HG03135 (cell line): ENCODE measurements at regions not wholly inside any gene's neighbourhood (a gene's known extent, or its start where the extent isn't known, plus 50 kb on each side); places are given as distances from the start of the nearest gene placed in this dataset.
"Not testable (repeated sequence)": the region's sequence is repeated elsewhere in the genome, so short reads cannot be mapped to it uniquely, and the experiment has no call there.

Experiments
- ATAC-seq: cut with Tn5 transposase; IDR thresholded peaks from one replicate; pipeline ENCODE4 v1.9.1; 2021; ENCODE audit warnings: mild to moderate bottlenecking, moderate library complexity; ENCODE audit not compliant: unreplicated experiment

DNA sequence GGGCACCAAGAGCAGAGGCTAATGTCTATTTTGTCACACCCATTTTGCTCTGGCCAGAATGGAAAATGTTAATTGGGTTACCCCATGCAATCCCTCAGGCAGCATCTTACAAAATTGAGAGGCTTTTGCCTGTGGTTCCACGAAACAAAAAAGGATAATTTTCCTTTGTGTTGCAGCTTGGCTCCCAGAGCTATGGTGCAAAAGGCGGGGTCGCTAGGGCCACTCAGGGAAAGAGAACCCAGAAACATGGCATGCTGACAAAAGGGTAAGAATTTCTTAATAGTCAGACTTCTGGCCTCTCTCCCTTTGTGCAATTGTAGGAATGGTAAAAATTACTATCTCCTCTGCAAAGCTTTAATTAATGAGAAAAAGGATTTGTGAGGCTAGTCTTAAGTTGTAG, 119.6 kb upstream of the BANK1 start:
- ATAC-seq: no peak

DNA sequence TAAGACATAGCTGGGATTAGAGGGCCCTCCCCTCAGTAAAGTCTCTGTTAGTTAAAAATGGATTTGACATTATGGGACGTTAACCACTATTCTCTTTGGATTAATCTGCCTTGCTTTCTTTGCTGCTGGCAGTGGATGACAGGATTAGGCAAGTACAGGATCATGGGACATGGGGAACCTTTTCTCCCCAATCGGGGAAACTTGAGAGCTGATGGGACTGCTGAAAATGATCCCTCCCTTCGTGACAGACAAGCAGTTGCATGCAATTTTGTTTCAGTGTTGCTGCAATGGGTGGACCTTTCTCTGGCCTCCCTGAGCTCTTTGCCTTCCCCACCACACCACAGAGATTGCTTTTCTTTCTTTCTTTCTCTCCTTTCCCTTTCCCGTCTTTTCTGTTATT, 120.2 kb upstream of the BANK1 start:
- no peak for ATAC-seq

DNA sequence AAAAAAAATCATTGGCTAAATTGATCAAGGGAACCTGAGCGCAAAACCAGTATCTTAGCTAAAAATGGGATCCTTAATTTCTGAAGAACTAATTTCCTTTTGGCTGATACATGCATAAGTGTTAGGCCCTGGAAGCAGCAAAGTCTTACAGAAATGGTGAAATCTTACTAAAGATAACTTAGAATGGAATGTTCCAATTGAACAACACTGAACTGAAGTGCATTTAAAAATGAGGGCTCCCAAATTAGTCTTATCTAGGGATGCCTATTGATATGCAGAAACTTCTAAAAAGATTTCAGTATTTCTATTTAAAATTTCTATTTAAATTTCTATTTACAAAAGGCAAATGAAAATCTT, 120.7 kb upstream of the BANK1 start:
- no peak for ATAC-seq

DNA sequence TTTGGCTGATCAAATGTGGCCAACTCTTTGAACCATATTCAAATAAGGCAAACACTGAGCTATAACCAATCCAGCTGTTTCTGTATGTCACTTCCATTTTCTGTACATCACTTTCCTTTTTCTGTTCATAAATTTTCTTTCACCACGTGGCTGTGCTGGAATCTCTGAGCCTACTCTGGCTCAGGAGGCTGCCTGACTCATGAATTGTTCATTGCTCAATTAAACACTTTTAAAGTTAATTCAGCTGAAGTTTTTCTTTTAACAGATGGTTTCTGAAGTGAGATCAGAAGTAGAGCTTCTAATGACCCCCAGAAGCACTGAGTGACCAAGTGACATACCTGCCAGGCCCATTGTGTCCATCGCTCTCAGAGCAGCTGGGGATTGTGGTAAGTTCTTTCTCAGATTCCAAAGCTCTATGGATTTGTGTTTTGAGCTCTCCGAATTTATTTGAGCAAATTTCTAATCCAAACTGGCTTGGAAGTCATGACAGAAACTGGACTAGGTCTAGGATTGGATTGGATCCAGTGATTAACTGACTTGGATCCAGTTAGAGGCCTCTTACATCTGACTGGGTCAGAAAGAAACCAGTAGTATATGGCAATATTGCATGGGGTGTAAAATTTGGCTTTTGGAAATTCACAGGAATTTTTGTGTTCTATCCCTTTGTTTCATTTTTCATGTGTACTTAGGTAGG, 121.2 kb upstream of the BANK1 start:
- ATAC-seq: no peak

DNA sequence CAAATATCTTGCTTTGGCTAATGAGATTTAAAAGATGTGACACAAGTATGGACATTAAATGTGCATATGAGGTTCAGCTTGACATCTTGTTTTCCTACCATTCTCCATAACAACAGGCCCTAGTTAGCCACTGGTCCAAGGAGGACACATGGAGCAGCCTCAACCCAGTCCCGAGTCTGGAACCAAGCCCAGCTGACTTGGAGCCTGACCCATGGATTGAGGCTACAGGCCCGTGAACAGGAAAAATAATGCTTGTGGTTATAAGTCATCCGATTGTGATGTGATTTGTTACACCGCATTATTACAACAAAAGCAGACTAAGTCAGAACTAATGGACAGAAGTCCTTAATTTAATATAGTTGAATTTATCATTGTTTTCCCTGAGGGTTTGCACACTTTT, 123.2 kb upstream of the BANK1 start:
- no peak for ATAC-seq

DNA sequence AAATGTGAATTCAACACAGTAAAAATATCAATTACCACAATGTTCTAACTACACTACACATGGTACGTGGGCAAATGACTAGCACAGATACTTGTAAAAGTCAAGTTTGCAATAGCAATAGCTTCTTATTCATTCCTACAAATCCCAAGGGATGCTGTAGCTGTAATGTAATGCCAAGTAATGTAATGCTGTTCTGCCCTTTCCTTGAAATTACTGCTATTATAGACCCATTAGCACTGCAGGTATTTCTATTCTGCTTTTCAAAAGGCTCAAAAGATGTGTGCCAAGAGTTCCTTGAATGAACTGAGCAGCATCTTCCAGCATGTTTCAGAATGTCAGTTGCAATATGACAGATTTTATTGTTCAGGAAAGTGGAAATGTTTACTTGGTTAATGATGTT, 129.9 kb upstream of the BANK1 start:
- no peak for ATAC-seq

DNA sequence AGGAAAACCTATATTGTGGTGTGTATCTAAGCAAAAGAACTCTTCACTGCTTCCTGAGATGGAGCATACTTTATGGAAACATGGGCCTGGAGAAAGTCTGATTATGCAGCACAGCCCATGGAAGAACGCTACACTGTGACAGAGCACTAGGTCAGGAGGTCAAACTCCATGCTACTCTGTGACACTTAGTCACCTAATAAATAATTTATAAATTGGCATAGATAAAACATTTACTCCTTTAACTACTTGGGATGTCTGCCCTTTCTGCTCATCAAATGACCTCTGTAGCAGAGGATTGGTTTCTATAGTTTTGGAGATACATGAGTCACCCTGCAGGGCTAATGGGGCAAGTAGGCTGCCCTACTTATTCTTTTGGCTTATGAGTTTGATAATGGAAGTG, 134.7 kb upstream of the BANK1 start:
- ATAC-seq: no peak

DNA sequence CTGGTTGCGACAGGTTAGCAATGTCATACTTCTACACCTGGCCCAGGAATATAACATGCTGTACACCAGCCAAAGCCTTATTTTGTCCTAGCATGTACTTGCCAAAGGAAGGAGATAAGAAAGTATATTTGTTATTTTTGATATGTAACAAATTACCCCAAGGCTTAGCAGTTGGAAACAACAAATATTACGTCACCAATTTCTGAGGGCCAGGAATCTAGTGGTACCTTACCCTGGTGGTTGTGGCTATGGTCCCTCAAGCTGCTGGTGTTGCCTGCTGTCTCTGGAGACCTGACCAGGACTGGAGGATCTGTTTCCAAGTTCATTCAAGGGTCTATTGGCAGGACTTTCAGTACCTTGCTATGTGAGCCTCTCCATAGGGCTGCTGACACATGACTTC, 135.5 kb upstream of the BANK1 start:
- no peak for ATAC-seq

DNA sequence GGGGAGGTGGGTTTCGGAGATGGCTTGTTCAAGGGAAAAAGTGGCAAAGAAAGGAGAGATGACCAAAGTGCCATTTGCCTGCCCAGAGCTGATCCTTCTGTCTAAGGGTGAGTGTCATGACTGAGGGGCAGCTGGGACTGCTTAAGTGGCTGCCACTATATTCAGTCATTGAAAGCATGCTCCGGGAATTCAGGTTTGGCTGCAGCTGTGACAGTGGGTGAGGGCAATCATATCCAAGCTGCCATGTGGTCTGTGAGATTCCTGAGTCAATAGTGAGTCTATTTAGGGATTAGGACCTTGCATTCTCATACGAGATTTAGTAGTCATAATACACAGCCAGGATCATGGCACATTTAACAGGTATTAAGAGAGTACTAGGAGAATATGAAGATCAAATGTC, 138.8 kb upstream of the BANK1 start:
- ATAC-seq: no peak

DNA sequence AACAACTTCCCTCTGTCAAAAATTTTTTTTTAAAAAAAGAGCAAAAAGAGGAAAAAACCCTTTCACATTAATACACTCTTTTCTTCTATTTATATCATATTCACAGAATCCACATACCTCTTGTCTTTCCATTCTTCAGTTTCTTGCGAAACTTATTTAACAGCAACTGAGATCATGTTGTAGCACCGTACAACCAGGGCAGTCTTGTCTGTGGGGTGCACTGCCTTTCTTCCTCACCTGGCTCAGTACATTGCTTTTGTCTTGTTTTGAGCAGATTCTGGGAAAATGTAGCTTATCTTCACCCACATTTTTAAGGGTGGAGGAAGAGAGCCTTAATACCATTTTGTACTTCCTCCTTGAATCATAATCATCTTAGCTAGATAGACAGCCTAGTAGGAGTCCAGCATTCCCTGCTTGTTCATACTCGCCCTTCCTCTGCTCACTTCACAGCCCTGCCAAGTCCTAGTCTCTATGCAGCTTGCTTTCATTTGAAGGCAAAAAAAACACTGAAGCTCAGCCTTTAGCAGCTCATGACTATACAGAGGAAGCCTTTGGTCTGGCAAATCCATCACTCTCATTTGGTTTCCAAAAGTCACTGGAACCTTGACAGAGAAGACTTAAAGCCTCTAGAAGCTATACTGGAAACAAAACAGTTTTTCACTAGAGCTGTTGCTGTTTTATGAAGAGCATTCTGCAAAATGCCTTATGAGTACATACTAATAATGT, 140.6 kb upstream of the BANK1 start:
- no peak for ATAC-seq

DNA sequence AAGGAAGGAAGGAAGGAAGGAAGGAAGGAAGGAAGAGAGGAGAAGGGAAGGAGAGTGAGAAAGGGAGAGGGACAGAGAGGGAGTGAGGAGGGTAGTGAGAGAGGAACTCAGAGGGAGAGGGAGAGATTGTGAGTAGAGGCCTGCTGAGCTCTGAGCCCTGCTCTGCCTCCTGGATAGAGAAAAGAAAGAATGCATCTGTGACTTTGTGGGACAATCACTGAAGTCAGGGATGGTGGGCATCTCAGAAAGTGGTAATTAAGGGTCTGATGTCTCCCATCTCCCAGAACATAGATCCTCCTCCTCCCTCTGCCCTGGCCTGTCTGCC, 142.9 kb upstream of the BANK1 start:
- no peak for ATAC-seq

DNA sequence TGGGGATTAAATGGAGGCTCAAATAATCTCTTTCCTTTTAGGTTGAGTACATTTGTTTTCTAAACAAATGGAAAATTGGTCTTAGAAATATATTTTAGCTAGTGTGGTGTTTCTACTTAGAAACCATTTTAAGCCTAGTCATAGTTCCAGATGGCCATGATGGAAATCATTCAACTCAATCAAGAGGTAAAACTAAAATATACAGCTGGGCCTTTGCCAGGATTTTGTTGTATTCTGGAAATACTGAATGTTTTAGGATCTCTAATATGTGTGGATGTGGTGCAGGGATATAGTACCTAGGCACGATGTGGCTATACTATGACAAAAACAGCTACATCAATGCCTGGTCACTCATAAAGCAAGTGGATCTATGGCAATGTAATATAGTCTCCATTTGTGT, 146.0 kb upstream of the BANK1 start:
- no peak for ATAC-seq

DNA sequence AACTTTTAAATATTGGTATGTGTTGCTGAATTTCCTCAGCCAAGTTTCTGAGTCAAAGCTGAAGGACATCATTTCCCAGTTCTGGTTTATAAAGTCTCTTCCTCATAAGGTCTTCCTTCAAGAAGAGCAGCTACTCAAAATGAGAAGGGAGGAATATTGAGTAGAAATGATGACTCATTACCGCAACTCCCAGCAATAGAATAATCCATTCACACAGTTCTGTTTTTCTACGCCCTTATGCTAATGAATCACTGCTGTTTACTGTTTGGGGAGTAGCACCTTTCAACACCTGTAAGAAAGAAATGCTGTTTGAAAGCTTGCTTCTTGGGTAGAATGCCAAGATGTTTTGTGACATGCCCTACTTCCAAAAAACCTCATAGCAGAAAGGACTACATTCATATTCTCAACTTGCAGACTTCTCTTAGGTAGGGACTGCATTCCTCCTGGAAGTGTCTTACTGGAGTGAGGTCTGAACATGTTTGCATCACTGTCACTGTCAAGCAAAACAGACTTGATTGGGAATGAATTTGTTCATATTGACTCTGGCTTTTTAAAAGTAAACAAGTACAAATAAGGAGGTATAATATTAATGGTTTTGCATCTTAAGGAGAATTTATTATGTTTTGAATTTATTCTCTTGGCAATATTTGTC, 147.2 kb upstream of the BANK1 start:
- ATAC-seq: no peak

DNA sequence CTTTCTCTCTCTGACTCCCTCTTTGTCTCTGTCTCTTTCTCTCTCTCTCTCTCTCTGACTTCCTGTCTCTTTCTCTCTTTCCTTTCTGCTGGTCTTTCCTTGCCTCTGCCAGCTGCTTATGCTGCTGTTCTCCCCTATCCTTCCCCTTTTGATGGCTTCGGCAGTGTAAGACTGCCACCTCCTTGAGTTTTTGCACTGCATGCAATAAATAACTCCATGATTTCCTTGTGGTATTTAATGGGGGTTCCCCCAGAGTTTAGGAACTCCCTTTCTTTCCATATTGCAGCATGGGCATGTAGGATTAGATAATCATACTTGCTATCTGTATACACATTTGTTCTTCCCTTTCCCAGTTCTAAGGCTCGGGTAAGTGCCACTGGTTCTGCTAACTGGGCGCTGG, 157.8 kb upstream of the BANK1 start:
- not testable (repeated sequence) for ATAC-seq

DNA sequence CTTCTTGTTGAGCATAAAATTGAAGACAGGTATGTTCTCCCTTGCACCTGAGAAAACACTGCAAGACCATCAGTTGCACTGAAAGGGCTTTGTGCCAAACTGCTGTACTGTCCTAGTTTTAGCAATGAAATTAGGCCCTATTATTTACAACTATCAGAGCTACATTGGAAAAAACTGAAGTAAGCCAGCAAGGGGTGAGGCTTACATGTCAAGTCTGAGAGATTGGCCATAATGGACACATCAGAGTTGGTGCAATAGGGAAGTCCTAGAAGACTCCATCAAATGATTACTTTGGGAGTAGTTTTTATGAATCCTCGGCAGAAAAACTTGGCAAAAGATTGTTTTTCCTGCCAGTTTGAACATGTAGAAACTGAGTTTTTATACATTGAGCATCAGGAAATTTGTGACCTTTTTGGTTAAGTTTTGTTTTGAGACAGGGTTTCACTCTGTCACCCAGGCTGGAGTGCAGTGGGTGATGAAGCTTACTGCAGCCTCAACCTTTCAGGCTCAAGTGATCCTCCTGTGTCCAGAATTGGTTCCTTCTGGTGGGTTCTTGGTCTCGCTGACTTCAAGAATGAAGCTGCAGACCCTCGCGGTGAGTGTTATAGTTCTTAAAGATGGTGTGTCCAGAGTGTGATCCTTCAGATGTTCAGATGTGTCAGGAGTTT, 160.1 kb upstream of the BANK1 start:
- no peak for ATAC-seq

DNA sequence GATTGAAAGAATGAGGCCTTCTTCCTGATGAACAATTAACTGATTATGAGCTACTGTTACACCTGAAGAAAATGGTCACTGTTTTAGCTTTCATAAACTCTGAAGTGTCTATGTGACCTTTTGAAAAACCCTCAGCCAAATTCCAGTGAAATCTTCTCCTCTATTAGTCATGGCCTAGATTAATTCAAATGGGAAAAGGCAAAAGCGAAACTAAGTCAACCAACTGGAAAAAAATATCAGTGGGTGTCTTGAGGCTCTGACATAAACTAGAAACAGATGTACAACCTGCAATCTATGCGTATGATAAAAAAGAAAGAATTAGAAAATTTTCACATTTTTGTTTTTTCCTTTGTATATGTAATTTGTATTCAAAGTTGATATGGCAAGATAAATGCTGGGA, 169.4 kb upstream of the BANK1 start:
- ATAC-seq: no peak

DNA sequence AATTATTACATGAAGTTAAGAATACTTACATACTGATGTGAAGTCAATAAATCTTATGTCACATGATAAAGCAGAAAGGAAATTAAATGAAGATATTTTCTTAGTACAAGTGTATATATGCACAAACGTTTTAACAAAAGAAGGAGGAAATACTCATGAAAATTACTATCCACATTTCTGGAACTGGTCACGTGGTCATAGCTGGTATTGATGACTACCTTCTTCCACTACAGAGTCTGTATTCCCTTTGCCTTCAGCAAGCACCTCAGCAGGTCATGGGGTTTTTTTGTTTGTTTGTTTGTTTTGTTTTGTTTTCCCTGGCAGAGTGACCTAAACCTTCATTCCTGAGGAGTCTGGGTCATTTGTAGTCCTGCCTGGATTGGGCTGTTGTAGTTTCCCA, 174.9 kb upstream of the BANK1 start:
- no peak for ATAC-seq

DNA sequence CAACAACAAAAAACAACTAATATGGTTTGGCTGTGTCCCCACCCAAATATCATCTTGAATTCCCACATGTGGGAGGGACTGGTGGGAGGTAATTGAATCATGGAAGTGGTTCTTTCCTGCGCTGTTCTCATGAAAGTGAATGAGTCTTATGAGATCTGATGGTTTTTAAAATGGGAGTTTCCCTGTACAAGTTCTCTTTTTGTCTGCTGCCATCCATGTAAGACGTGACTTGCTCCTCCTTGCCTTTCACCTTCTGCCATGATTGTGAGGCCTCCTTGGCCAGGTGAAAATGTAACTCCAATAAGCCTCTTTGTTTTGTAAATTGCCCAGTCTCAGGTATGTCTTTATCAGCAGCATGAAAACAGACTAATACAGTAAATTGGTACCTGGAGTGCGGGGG, 183.5 kb upstream of the BANK1 start:
- ATAC-seq: not testable (repeated sequence)

DNA sequence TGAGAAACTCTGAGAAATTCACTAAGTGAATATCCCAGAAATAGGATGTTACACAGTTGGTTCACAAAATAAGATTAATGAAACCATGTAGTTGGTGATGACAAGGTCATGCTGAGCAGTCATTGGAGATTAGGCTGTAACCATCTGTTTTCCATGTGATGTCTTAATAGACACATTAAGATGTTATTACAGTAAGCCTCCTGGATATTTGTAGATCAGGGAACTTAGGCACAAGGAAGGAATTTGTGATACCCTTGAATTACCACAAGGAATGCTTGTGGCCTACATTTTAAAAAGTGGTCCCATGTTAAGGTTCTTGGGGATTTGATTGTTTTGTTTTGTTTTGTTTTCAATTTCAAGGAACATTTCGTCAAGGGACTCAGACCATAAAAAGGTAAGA, 185.6 kb upstream of the BANK1 start:
- no peak for ATAC-seq

DNA sequence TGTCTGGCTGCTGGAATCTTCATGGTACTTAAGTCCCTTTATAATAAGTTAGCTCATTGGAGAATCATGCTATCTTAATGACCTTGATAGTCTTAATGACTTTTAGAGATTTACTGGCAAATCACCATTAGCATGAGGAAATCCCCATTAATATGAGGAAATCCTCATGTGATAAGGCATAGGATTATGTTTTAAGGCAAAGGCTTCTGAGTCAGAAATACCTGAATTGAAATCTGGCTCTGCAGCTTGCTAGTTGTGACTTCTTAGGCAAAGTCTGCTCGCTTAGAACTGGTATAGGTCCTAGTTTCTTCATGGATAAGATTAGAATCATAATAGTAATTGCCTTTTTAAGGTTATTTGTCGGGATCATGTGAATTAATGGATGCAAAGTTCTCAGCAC, 190.2 kb upstream of the BANK1 start:
- ATAC-seq: no peak

DNA sequence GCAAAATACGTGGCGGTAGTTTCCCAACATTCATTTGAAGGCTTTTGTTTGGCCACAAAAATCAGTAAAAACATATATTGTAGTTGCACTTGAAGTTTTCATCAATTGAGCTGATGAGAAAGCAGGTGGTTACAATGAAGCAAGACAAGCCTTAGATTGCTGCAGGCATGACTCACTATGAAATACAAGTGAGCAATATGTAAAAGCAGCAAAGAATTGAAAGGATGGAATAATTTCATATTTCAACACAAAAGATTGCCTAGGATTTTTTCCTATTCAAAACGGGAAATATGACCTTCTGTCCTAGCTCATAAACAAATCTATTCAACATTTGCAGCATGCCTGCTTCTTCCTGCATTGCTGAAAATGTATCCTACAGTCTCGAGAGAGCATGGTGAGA, 190.9 kb upstream of the BANK1 start:
- ATAC-seq: no peak
